ENCODE measurements at regions not wholly inside any gene's neighbourhood (a gene's known extent, or its start where the extent isn't known, plus 50 kb on each side); places are given as distances from the start of the nearest gene placed in this dataset.
A peak's percentile ranks its signal among the peaks of the same experiment; 100 is the strongest.

DNA sequence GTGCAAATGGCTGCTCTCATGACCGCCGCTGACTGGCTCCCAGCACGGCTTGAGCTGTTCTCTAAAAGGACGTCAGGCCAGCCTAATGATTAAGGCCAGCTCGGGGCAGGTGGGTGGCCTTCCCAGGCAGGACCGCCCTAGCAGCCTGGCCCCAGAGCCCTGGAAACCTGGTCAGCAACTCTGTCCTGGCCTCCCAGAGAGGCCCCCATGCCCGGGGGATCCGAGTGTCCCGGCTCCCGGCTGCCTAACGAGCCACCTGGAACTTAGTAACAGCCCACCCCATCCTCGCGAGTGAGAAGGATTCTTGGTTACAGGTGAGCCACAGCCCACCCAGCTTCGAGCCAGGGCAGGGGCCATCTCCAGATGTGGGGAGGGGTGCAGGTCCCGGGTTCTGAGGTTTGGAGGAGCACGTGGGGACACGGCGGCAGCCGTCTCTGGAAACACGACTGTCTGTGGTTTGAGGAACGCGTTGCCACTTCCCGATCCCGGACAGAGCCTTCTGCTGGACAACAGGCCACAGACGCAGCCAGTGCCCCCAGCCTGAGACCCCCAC is 73.8 kb upstream of the FBRSL1 start:
- H3K4me1 ChIP-seq: peaks cover 13% of the 10 kb centered on the region
- H3K4me3 ChIP-seq: no peak overlapping the region
- H3K36me3 ChIP-seq (replicated peaks in 1 of 2; ENCODE audit: insufficient read depth in 1 of 2, low read depth in 2 of 2): no peaks in the 10 kb centered on the region
- 76% methylated on average over 15 to 23 of the region's 25 CpGs for WGBS, 2 donors
- no peaks in the 10 kb centered on the region for H3K9me3 ChIP-seq
- intact Hi-C loops (cut with DNase I): loop anchor here (5.0 kb wide), 1 partner anchor 196 kb away; the partner anchor contains the start of gene LRCOL1
- H3K27me3 ChIP-seq: peaks cover 0 to 8% of the 10 kb centered on the region in 2 donors
- ATAC-seq: no peak
- H3K27ac ChIP-seq: no peak overlapping the region
- no peak for DNase-seq
- TF ChIP-seq, protein P1, sequence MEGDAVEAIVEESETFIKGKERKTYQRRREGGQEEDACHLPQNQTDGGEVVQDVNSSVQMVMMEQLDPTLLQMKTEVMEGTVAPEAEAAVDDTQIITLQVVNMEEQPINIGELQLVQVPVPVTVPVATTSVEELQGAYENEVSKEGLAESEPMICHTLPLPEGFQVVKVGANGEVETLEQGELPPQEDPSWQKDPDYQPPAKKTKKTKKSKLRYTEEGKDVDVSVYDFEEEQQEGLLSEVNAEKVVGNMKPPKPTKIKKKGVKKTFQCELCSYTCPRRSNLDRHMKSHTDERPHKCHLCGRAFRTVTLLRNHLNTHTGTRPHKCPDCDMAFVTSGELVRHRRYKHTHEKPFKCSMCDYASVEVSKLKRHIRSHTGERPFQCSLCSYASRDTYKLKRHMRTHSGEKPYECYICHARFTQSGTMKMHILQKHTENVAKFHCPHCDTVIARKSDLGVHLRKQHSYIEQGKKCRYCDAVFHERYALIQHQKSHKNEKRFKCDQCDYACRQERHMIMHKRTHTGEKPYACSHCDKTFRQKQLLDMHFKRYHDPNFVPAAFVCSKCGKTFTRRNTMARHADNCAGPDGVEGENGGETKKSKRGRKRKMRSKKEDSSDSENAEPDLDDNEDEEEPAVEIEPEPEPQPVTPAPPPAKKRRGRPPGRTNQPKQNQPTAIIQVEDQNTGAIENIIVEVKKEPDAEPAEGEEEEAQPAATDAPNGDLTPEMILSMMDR (IDR thresholded peaks at IDR 0.05): no peak

DNA sequence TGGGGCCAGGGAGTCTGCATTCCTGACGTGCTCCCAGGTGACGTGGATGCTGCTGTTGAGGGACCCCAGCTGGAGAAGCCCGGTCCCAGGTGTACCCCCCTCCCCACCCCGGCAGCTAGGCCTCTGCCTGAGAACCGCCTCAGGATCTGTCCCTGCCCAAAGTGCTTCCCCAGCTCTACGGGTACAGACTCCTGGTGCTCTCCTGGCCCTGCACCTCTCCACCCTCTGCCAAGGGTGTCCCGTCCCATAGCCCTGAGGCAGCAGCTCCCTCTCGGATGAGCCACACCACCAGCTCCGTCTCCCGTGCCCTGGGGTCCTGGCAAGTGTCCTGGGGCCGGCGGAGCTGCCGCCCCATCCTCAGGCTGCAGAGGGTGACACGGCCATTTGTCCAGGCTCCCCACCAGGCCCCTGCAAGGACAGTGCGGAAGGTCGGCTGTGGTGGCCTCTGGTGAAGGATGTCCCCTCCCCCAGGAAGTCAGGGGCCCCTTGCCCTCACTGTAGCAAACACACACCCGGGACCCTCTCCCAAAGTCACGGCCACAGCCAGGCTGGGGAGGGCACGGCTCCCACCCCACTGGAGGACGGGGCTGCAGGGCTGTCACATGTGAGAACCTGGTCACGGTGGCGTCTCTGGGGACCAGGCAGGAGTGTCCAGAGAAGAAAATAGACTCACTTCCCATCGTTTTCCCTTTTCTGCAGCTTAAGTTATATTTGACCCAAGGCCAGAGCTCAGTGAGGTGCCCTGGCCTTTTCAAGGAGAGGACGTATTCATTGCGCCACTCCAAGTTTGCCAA is 74.4 kb upstream of the FBRSL1 start:
- H3K36me3 ChIP-seq (replicated peaks in 1 of 2; ENCODE audit: insufficient read depth in 1 of 2, low read depth in 2 of 2): no peaks in the 10 kb centered on the region
- ATAC-seq (peak; percentile 9), DNase-seq (no peak)
- no peaks in the 10 kb centered on the region for H3K9me3 ChIP-seq
- H3K27ac ChIP-seq: no peak overlapping the region
- no peak for TF ChIP-seq POLR2A (IDR thresholded peaks at IDR 0.05)
- TF ChIP-seq, protein P1 (IDR thresholded peaks at IDR 0.05): no peak
- WGBS, 2 donors: 63 to 65% methylated on average over 6 to 25 of the region's 25 CpGs
- peaks cover 0 to 8% of the 10 kb centered on the region in 2 donors for H3K27me3 ChIP-seq
- H3K4me3 ChIP-seq: no peak overlapping the region
- H3K4me1 ChIP-seq: peaks cover 13% of the 10 kb centered on the region
- intact Hi-C loops (cut with DNase I): loop anchor here (5.0 kb wide), 1 partner anchor 197 kb away; the partner anchor contains the start of gene LRCOL1

DNA sequence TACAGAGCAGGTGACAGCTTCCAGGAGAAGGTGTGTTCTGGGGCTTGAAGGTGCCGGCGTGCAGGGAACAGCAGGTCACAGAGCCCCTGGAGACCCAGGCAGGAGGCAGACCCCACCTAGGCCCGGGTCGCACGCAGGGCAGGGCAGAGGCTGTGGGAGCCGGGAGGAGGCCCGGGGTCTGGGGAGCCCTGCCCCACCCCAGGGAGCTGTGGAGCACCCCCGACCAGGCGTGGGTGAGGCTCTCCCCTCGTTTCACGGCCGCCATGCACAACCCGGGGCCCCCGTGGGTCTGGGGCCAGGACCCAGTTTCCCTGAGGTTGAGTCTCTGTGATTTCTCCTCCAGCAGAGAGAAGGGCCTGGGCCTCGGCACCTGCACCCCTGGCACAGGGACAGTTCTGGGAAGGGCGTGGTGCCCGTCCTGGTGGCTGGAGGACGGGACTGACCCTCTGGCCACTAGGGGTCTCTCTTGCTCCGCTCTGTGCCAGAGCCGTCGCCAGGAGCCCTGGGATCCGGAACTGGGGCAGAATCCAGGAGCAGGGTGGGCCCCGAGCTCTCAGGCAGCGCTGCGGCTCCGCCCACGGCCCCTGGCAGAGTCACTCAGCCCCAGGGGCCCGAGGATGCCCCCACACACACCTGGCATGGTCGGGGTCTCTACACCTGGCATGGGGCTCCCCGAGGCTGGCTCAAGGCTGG is 75.2 kb upstream of the FBRSL1 start:
- DNase-seq (peak; percentile 89 to 93 (median 92)), ATAC-seq (peak; percentile 99)
- Histone ChIP-seq H3K4me3 (no peak overlapping the region), H3K27ac (no peak overlapping the region), H3K9me3 (no peaks in the 10 kb centered on the region), H3K36me3 (replicated peaks in 1 of 2; ENCODE audit: insufficient read depth in 1 of 2, low read depth in 2 of 2) (no peaks in the 10 kb centered on the region), H3K27me3 (peaks cover 0 to 8% of the 10 kb centered on the region in 2 donors), H3K4me1 (peaks cover 13% of the 10 kb centered on the region)
- 8% methylated on average over 30 of the region's 30 CpGs; no CpG with 5 or more reads in 1 of the 2 donors for WGBS, 2 donors
- intact Hi-C loops (cut with DNase I): loop anchor here (5.0 kb wide), 1 partner anchor 198 kb away; the partner anchor contains the start of gene LRCOL1
- TF ChIP-seq, protein P1 (IDR thresholded peaks at IDR 0.05): peak; percentile 93 to 99 (median 95)
- no peak for TF ChIP-seq POLR2A (IDR thresholded peaks at IDR 0.05)

DNA sequence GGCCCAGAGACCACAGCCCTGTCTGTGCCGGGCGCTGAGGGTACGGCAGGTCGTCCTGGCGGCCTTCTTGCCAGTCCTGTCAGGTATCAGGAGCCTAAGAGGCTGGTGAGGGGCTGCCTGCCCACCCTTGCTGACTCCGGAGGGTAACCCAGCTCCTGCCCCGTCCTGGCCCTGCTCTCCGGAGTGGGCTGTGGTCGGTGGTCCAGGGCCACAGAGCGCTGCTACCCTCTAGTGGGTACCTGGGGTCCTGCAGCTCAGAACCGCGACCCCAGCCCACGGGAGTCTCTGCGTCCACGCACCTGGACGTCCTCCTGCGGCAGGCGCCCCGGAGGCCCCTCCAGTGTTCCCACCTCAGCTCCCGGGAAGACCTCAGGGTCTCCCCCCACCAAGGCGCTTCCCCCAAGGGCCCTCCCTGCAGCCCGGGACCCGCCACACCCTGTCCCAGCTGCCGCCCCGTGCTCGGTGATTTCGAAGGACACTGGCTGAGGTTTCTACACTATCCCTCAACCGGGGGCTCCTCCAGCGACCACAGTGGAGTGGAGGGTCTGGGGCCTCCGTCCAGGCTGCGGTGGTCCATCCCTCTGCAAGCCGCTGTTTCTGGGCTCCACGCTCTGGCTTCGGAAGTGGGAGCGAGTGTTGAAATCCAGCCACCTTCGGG is 75.9 kb upstream of the FBRSL1 start:
- DNase-seq (no peak), ATAC-seq (no peak)
- 19 to 30% methylated on average over 11 to 36 of the region's 36 CpGs for WGBS, 2 donors
- H3K4me3 ChIP-seq: no peak overlapping the region
- no peak overlapping the region for H3K27ac ChIP-seq
- H3K9me3 ChIP-seq: no peaks in the 10 kb centered on the region
- H3K27me3 ChIP-seq: peaks cover 0 to 8% of the 10 kb centered on the region in 2 donors
- H3K4me1 ChIP-seq: peaks cover 13% of the 10 kb centered on the region
- no peak for TF ChIP-seq POLR2A (IDR thresholded peaks at IDR 0.05)
- TF ChIP-seq, protein P1 (IDR thresholded peaks at IDR 0.05): peak in 4 of 7 experiments; percentile 12 to 35 (median 29)
- intact Hi-C loops (cut with DNase I): no loop called here
- H3K36me3 ChIP-seq (replicated peaks in 1 of 2; ENCODE audit: insufficient read depth in 1 of 2, low read depth in 2 of 2): no peaks in the 10 kb centered on the region

All from body of pancreas (tissue), 4 donors.